Endothelial cell of umbilical vein (primary cell): ENCODE measurements at regions not wholly inside any gene's neighbourhood (a gene's known extent, or its start where the extent isn't known, plus 50 kb on each side); places are given as distances from the start of the nearest gene placed in this dataset.

Experiments
- BruUV-seq: library from RNA; stranded (reverse); fragments of 400-500 nt; replicated peaks from 2 replicates; lab custom pipeline; 2021; lab: Mats Ljungman, UMichigan
- CTCF ChIA-PET: fragments of 300-600, 350-600 bp; sonication (Branson Sonifier 250); formaldehyde crosslinking; loops from one replicate; lab custom pipeline; 2021; ENCODE audit warnings: antibody characterized with exemption, inconsistent platforms; lab: Charles Lee
- POLR2A ChIA-PET: fragments of 300-600, 350-600 bp; sonication (Branson Sonifier 250); formaldehyde crosslinking; loops from one replicate; lab custom pipeline; 2021; ENCODE audit warnings: antibody characterized with exemption, inconsistent platforms; lab: Charles Lee
- DNase-seq: peaks from one replicate; pipeline ENCODE4 v3.0.0-alpha.2; 2011; ENCODE audit warnings: low read depth, low spot score
- FAIRE-seq: peaks from 2 replicates; lab custom pipeline; 2011; peaks lifted over from hg19 to GRCh38; lab: Jason Lieb, UNC
- H2AFZ ChIP-seq: 2 replicates; pipeline ENCODE4 v1.6.0; 2012; ENCODE audit warnings: low read depth, low read length, control low read depth, inconsistent platforms
- H3K27ac ChIP-seq: 2 replicates; pipeline ENCODE4 v1.5.1; 2011; ENCODE audit warnings: low read depth, mild to moderate bottlenecking, control low read depth, low read length, moderate library complexity; ENCODE audit not compliant: insufficient read depth
- H3K27me3 ChIP-seq, 2 experiments: 2 replicates each; pipeline versions ENCODE4 v1.6.0 to v1.6.1; 2011; ENCODE audit warnings: low read length in 2 of 2, mixed read lengths in 1 of 2; ENCODE audit not compliant: control insufficient read depth in 2 of 2, insufficient read depth in 2 of 2
- H3K36me3 ChIP-seq, 2 experiments: 2 replicates in 1 of 2; 3 replicates in 1 of 2; pipeline ENCODE4 v1.5.1; 2011; ENCODE audit warnings: low read length in 2 of 2, mild to moderate bottlenecking in 1 of 2, moderate library complexity in 1 of 2; ENCODE audit not compliant: control insufficient read depth in 2 of 2, insufficient read depth in 2 of 2; ENCODE audit errors: extremely low read depth in 1 of 2
- H3K4me1 ChIP-seq: 3 replicates; pipeline ENCODE4 v1.5.1; 2011; ENCODE audit warnings: mild to moderate bottlenecking, low read length; ENCODE audit not compliant: control insufficient read depth, insufficient read depth; ENCODE audit errors: extremely low read depth
- H3K4me2 ChIP-seq: 2 replicates; pipeline ENCODE4 v1.6.1; 2011; ENCODE audit warnings: low read length, control low read depth, mixed read lengths; ENCODE audit not compliant: insufficient read depth
- H3K4me3 ChIP-seq, 3 experiments: fragments of 200-600 bp in 1 of 3; sonication (generic), shearing (Covaris generic) in 1 of 3; replicated peaks in 1 of 3; 2 replicates each; pipeline ENCODE4 v1.5.1; 2011 to 2016; ENCODE audit warnings: control low read depth in 3 of 3, low read length in 3 of 3, mild to moderate bottlenecking in 2 of 3, inconsistent platforms in 1 of 3, low read depth in 1 of 3, moderate library complexity in 1 of 3; ENCODE audit not compliant: insufficient read depth in 1 of 3
- H3K79me2 ChIP-seq: 2 replicates; pipeline ENCODE4 v1.6.0; 2012; ENCODE audit warnings: low read length, inconsistent platforms; ENCODE audit not compliant: control insufficient read depth, insufficient read depth
- H3K9ac ChIP-seq: replicated peaks from 2 replicates; pipeline ENCODE3; 2011; ENCODE audit warnings: low read length, control low read depth; ENCODE audit not compliant: insufficient read depth; ENCODE audit errors: extremely low read depth
- H3K9me1 ChIP-seq: replicated peaks from 3 replicates; pipeline ENCODE4 v1.6.0; 2011; ENCODE audit warnings: mild to moderate bottlenecking, low read length; ENCODE audit not compliant: control insufficient read depth, insufficient read depth; ENCODE audit errors: extremely low read depth
- H3K9me3 ChIP-seq: replicated peaks from 2 replicates; pipeline ENCODE4 v1.5.1; 2012; ENCODE audit warnings: low read length, inconsistent platforms; ENCODE audit not compliant: control insufficient read depth, insufficient read depth
- H4K20me1 ChIP-seq: replicated peaks from 2 replicates; pipeline ENCODE3; 2011; ENCODE audit warnings: mild to moderate bottlenecking, low read length; ENCODE audit not compliant: control insufficient read depth, insufficient read depth; ENCODE audit errors: extremely low read depth
- EZH2 ChIP-seq: IDR thresholded peaks from 2 replicates; pipeline ENCODE4 v1.6.1; 2012; ENCODE audit warnings: borderline replicate concordance, low read depth, mild to moderate bottlenecking, moderate library complexity, low read length, inconsistent platforms; ENCODE audit not compliant: severe bottlenecking
- FOS ChIP-seq: IDR thresholded peaks from 2 replicates; pipeline ENCODE4 v1.6.1; 2011; ENCODE audit warnings: mild to moderate bottlenecking, low read length, moderate library complexity, borderline replicate concordance; ENCODE audit not compliant: insufficient read depth
- GATA2 ChIP-seq: IDR thresholded peaks from 2 replicates; pipeline ENCODE4 v1.7.0; 2011; ENCODE audit warnings: low read depth, mild to moderate bottlenecking, moderate library complexity, mixed read lengths, low read length; ENCODE audit not compliant: insufficient read length, insufficient read depth
- JUN ChIP-seq: IDR thresholded peaks from 2 replicates; pipeline ENCODE4 v1.6.1; 2011; ENCODE audit warnings: borderline replicate concordance, low read depth; ENCODE audit not compliant: insufficient read length, insufficient read depth
- MYC ChIP-seq: IDR thresholded peaks from one replicate; pipeline ENCODE4 v1.6.1; 2011; ENCODE audit warnings: mild to moderate bottlenecking, low read depth, low read length
- POLR2A ChIP-seq: IDR thresholded peaks from 2 replicates; pipeline ENCODE4 v1.6.1; 2012; ENCODE audit warnings: low read depth, mild to moderate bottlenecking, control low read depth, low read length
- POLR2AphosphoS5 ChIP-seq: IDR thresholded peaks from 2 replicates; pipeline ENCODE4 v1.6.1; 2012; ENCODE audit warnings: low read depth, mild to moderate bottlenecking, control low read depth, low read length, moderate library complexity; ENCODE audit not compliant: insufficient read depth
- dilution Hi-C: fragments of 300-500 bp; cut with MboI; formaldehyde crosslinking; loops from one replicate; pipeline ENCODE4 v1.15.0; 2019; ENCODE audit warnings: low sequenced_read_pairs; ENCODE audit not compliant: extremely low pct_ligation_motif_present
- intact Hi-C: fragments of 100-400 bp; cut with micrococcal nuclease; formaldehyde crosslinking; loops from one replicate; pipeline ENCODE4 v1.10.0; 2022
- TF ChIP-seq, protein P1 (sequence below), 2 donors: IDR thresholded peaks; 1 replicate in 1 of 2; 2 replicates in 1 of 2; pipeline ENCODE4 v1.5.1; 2011; ENCODE audit warnings: low read length in 2 of 2, mild to moderate bottlenecking in 2 of 2, moderate library complexity in 2 of 2, control low read depth in 1 of 2, inconsistent platforms in 1 of 2, low read depth in 1 of 2; ENCODE audit not compliant: insufficient read depth in 1 of 2; ENCODE audit errors: extremely low read depth in 1 of 2
- TF ChIP-seq, protein P2 (sequence below): IDR thresholded peaks from 2 replicates; pipeline ENCODE4 v1.6.1; 2011; ENCODE audit not compliant: insufficient read depth, insufficient read length

DNA sequence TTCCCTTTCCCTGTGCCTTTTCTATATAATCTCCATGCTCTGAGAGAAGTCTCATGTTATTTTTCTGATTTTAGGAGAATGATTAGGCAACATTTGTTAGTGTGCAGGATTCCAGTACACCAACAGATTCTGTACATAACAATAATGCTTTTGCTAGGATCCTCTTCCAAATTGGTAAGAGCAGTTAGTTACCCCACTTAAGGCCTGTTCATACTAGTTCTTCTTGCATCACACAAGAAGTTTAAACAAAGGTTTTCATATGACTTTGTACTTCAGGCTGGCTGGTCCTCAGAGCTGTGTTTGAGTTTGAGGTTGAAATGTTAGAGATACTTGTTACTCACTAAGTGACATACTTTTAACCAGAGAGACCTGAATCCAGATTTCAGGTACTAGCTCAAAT, 686.9 kb upstream of the NRXN1 start:
- ChIA-PET CTCF (no interaction called here), POLR2A (no interaction called here)
- Histone ChIP-seq H4K20me1 (no peaks in the 10 kb centered on the region), H2AFZ (no peak overlapping the region), H3K9ac (no peak overlapping the region), H3K9me1 (no peaks in the 10 kb centered on the region), H3K79me2 (no peaks in the 10 kb centered on the region), H3K27me3 (no peaks in the 10 kb centered on the region), H3K27ac (no peak overlapping the region), H3K4me1 (no peaks in the 10 kb centered on the region), H3K9me3 (no peaks in the 10 kb centered on the region), H3K4me3 (no peak overlapping the region), H3K36me3 (no peaks in the 10 kb centered on the region), H3K4me2 (no peak overlapping the region)
- dilution Hi-C loops = no loop called here
- TF ChIP-seq POLR2AphosphoS5 = no peak
- no peak for TF ChIP-seq GATA2
- TF ChIP-seq, protein P1, sequence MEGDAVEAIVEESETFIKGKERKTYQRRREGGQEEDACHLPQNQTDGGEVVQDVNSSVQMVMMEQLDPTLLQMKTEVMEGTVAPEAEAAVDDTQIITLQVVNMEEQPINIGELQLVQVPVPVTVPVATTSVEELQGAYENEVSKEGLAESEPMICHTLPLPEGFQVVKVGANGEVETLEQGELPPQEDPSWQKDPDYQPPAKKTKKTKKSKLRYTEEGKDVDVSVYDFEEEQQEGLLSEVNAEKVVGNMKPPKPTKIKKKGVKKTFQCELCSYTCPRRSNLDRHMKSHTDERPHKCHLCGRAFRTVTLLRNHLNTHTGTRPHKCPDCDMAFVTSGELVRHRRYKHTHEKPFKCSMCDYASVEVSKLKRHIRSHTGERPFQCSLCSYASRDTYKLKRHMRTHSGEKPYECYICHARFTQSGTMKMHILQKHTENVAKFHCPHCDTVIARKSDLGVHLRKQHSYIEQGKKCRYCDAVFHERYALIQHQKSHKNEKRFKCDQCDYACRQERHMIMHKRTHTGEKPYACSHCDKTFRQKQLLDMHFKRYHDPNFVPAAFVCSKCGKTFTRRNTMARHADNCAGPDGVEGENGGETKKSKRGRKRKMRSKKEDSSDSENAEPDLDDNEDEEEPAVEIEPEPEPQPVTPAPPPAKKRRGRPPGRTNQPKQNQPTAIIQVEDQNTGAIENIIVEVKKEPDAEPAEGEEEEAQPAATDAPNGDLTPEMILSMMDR (IDR thresholded peaks at IDR 0.05; ENCODE audit: extremely low read depth in 1 of 2, insufficient read depth in 1 of 2, low read depth in 1 of 2, low read length in 2 of 2) = no peak
- no peak for TF ChIP-seq JUN
- TF ChIP-seq, protein P2, sequence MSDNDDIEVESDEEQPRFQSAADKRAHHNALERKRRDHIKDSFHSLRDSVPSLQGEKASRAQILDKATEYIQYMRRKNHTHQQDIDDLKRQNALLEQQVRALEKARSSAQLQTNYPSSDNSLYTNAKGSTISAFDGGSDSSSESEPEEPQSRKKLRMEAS = no peak
- TF ChIP-seq POLR2A = no peak
- TF ChIP-seq FOS = no peak
- no peak for TF ChIP-seq EZH2
- TF ChIP-seq MYC = no peak
- DNase-seq (no peak), FAIRE-seq (no peak)
- intact Hi-C loops = loop anchor here (1.0 kb wide), 1 partner anchor 144 kb away; no protein-coding TSS in a partner anchor
- no TSS peak for BruUV-seq
